ENCODE measurements at regions not wholly inside any gene's neighbourhood (a gene's known extent, or its start where the extent isn't known, plus 50 kb on each side); places are given as distances from the start of the nearest gene placed in this dataset.

GRCh38 chr6:128666405-128666804 is 146.0 kb upstream of the PTPRK start:
- DNase-seq (ENCODE audit: low spot score), result no peak

- no peak for DNase-seq (ENCODE audit: low spot score)
Observed at GRCh38 chr6:128663238-128663637, 142.8 kb upstream of the PTPRK start.

DNA sequence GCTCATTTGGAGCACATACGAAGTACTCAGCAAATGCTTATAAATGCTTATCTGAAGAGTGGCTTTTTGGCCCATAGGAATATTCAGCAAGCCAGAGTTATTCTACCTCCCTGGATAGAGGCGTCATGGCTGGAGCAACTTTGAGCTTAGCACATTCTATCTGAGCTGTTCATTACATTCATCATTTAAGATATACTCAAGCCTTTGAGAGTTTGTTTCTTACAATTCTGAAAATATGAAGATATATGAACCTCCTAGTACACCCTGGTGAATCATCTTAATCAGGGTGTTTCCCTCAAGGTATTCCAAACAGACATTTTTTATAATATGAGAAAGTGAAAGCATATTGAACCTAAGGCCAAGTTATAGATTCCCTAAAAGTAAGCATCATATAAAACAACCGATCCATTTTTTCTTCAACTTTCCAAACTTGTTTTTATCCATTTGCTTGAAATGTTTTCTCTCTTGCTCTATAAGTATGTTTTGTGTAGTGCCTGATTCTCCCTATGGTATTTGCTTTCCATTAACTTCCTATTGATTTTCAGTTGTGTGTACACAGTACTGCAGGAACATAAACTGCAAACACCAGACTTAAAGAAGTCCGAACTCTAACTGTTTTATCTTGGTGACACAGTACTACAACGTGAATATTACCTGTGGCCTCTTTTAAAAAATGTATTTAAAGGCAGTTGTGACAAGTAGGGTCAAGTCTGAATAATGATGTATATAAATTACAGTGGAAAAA is 139.7 kb upstream of the PTPRK start:
- no peak for DNase-seq (ENCODE audit: low spot score)

DNA sequence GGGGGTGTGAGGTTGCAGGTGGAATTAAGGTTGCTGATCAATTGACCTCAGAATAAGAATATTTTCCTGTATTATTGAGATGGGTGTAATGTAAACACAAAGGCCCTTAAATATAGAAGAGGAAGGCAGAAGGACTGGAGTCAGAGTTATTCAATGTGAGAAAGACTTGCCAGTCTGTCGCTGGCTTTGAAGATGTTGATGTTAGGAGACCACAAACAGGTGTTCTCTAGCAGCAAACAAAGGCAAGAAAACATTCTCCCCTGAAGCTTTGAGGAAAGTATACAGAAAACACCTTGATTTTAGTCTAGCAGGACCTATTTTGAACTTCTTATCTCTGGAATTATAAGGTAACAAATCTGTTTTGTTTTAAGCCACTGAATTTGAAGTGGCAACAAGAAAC is 138.9 kb upstream of the PTPRK start:
- no peak for DNase-seq (ENCODE audit: low spot score)

GRCh38 chr6:128657181-128657580 is 136.8 kb upstream of the PTPRK start:
- DNase-seq (ENCODE audit: low spot score), result no peak

- peak; percentile 80 for DNase-seq (ENCODE audit: low spot score)
Observed at GRCh38 chr6:128655978-128656498, 135.6 kb upstream of the PTPRK start.

DNA sequence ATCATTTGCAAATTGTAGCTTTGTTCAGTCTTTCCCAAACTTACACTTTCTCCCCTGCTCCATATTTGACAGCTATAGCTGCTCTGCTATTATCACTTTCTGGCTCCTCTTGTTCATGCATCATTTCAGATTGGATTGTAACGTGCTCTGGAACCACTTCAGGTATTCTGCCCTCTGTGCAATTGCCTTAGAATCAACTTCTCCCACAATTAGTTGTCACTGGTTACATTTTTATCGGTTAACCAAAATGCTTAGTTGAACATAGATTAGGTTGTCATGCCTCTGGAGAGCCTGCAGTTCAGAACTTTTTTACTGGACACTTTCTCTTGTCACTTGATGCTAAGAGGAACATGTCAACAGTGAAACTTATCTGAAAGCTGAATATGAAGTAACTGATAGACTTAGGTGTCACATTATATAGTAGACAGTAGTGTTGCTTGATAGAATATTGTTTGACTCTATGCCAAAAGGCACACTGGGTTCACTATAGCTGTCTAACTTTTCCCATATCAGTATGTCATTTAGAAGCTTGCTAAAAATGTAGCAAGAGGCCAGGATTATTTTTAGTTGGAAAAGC is 127.7 kb upstream of the PTPRK start:
- DNase-seq (ENCODE audit: low spot score), result no peak

GRCh38 chr6:128642132-128642531 is 121.7 kb upstream of the PTPRK start:
- no peak for DNase-seq (ENCODE audit: low spot score)

- DNase-seq (ENCODE audit: low spot score), result no peak
Observed at GRCh38 chr6:128641703-128642102, 121.3 kb upstream of the PTPRK start.

DNA sequence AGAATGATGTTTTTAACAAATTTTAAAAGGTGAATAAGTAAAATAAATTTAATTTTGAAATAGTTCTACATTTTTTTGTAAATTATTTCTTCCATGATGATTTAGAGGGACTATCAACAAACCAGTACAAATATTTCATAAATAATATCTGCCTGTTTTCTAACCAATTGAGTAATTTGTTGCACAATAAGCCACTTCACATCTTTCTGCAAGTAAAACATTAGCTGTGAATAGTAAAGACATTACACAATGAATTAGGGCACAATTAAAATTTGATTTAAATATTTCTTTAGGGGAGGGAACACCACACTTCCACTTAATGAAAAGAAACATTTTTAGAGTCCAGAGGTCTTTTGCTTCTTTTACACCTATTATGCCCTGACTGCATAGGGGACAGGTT is 118.4 kb upstream of the PTPRK start:
- no peak for DNase-seq (ENCODE audit: low spot score)

GRCh38 chr6:128635219-128635618 is 114.8 kb upstream of the PTPRK start:
- DNase-seq (ENCODE audit: low spot score), result no peak

- no peak for DNase-seq (ENCODE audit: low spot score)
Observed at GRCh38 chr6:128632131-128632530, 111.7 kb upstream of the PTPRK start.

- DNase-seq (ENCODE audit: low spot score), result no peak
Observed at GRCh38 chr6:128631031-128631430, 110.6 kb upstream of the PTPRK start.

DNA sequence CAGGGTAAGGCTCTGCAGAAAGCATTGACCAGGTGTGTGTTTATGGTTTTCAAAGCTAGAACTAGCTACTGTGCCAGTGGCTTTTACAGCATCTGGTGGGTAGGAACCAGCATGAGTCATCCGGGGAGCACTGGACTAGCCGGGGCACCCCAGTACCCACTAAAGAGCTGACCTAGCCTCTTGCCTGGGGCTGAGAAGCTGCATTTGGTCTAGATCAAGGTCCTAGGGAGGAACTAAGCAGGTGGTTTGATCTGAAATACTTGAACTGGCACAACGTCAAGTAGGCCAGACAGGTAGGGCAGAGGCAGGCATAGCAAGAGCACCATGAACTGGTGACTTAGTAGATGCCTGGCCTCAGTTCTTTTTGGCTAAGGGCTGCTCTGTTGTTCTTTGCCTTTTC is 109.8 kb upstream of the PTPRK start:
- no peak for DNase-seq (ENCODE audit: low spot score)

DNA sequence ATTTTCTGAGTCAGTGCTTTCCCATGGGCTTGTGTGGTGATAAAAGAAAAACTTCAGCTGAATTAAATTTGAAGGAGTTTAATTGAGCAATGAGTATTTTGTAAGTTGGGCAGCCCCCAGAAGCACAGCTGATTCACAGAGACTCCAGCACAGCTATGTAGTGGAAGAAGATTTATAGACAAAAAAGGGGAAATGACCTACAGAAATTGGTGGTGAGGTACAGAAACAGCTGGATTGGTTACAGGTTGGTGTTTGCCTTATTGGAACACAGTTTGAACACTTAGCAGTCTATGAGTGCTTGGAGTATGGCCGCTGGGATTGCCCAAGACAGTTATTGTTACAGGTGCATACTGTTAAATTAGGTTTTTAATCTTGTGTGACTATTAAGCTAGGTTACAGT is 96.9 kb upstream of the PTPRK start:
- no peak for DNase-seq (ENCODE audit: low spot score)

- no peak for DNase-seq (ENCODE audit: low spot score)
Observed at GRCh38 chr6:128616342-128616741, 95.9 kb upstream of the PTPRK start.

- no peak for DNase-seq (ENCODE audit: low spot score)
Observed at GRCh38 chr6:128606611-128607010, 86.2 kb upstream of the PTPRK start.

DNA sequence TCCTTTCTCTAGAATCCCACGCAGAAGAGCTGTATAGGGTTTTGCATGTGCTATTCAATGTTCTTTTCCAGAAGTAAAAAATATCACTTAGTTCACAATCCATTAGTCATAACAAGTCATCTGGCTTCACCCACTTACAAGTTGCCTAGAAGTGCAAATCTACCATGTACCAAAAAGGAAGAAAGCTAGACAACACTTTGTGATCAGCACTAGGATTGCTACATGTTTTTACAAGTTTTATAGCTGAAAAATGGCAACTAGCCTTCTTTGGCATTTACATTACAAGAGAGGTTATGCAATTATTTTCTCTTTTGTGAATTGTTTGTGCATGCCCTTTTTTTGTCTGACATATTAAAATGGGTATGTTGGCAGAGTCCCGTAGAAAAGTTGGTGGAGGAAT is 85.6 kb upstream of the PTPRK start:
- DNase-seq (ENCODE audit: low spot score), result no peak

- DNase-seq (ENCODE audit: low spot score), result no peak
Observed at GRCh38 chr6:128601060-128601459, 80.7 kb upstream of the PTPRK start.

DNA sequence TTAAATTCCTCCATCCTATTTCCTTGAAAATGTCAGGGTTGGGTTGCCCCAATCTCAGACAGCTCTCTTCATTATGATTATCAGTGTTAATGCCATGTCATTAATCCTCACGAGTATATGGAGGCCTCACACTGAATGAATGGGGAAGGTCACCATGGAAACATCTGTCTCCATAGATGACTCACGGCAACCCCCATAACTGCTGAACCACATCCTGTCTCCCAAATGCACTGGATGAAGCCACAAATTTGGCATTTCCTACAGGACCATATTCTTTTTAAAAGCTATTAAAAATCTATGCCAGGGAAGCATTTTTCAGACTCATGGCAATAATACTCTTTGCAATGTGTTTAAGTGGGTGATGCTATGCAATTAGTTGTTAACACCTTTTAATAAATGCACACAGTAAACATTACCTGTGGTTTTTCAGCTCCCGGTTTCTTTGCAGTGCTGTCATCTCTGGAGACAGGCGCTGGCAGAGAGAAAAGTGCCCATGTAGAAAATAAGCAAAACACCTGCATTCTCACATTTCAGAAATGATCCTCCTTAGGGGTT is 80.1 kb upstream of the PTPRK start:
- peak; percentile 91 for DNase-seq (ENCODE audit: low spot score)

GRCh38 chr6:128599036-128599435 is 78.6 kb upstream of the PTPRK start:
- DNase-seq (ENCODE audit: low spot score), result no peak

DNA sequence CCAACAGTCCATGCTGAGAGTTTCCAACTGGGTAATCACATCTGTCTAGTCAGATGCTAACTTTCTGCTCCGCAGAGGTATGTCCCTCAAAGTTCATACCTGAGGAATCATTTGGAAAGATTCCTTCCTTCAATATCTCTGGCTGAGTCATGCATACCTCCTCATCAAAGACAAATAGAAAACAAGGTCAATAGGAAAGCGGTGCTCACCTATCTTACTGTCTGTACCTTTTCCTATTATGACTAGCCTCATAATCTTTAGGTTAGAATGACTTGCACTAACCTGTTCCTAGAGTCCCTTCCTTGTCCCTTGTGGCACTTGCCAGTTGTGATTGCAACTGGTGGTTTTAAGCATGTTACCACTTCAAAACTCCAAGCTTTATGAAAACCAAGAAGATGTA is 78.2 kb upstream of the PTPRK start:
- DNase-seq (ENCODE audit: low spot score), result no peak

- no peak for DNase-seq (ENCODE audit: low spot score)
Observed at GRCh38 chr6:128597956-128598355, 77.6 kb upstream of the PTPRK start.

DNA sequence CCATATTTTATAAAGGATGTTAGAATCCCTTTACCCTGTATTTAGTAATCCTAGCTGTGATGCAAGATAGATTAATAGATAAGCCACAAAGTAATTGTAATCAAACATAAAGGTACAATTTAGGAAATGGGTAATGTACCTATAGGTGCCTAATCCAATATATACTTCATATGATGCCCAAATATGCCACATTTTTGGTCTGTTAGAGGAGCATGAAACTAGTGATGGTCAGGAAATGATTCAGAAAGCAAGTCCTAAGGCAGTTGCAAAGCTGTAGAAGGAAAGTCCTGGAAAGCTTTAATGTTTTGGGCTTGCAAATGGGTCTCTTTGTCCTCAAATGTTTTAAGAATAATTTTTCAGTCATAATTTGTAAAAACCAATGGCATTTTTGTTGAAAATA is 76.6 kb upstream of the PTPRK start:
- no peak for DNase-seq (ENCODE audit: low spot score)
